GM19468 (cell line): ENCODE measurements at regions not wholly inside any gene's neighbourhood (a gene's known extent, or its start where the extent isn't known, plus 50 kb on each side); places are given as distances from the start of the nearest gene placed in this dataset.
"Not testable (repeated sequence)": the region's sequence is repeated elsewhere in the genome, so short reads cannot be mapped to it uniquely, and the experiment has no call there.

Source experiments
- ATAC-seq: cut with Tn5 transposase; IDR thresholded peaks from one replicate; pipeline ENCODE4 v1.9.1; 2021; ENCODE audit warnings: mild to moderate bottlenecking, moderate library complexity, moderate number of reproducible peaks; ENCODE audit not compliant: unreplicated experiment; ENCODE audit errors: extremely low read depth

DNA sequence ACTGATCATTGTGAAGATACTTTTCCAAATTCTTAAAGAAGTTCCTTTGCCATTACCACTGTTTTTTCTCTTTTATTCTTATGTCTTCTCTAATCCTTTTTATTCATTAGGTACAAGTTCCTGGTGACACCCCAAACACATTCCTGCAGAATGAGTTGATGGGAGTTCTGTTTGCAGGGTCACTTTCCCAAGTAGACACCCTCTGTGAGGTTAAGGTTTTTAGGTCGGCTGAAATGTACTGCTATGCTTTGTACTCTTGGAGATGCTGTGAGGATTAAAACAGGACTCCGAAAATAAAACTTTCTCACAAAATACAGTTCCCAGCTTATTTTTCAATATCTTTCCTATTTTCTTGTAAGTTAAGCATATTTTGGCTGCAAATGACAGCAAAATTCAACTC is 143.3 kb upstream of the TLE4 start:
- no peak for ATAC-seq

- ATAC-seq = no peak
Measured at GRCh38 chr9:79430619-79431018, 141.1 kb upstream of the TLE4 start.

GRCh38 chr9:79431019-79431679 is 140.6 kb upstream of the TLE4 start:
- ATAC-seq = no peak

GRCh38 chr9:79432485-79432884 is 139.3 kb upstream of the TLE4 start:
- no peak for ATAC-seq

GRCh38 chr9:79433703-79434102 is 138.1 kb upstream of the TLE4 start:
- no peak for ATAC-seq

- ATAC-seq = not testable (repeated sequence)
Measured at GRCh38 chr9:79439221-79439620, 132.5 kb upstream of the TLE4 start.

- no peak for ATAC-seq
Measured at GRCh38 chr9:79446523-79447307, 125.0 kb upstream of the TLE4 start.

DNA sequence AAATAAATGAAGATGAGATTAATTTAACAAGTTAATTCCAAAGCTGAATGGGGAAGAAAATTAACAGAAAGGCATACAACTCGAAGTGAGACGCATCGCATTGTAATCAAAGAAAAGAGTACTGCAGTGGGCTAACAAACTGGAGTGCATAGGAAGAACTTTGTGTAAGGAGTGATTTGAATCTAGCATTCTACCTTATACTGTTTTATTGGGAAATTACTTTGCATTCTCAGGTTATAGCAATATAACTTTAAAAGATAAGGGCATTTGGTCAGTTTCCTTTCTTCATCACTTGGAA is 124.5 kb upstream of the TLE4 start:
- ATAC-seq = no peak

- no peak for ATAC-seq
Measured at GRCh38 chr9:79447762-79448161, 124.0 kb upstream of the TLE4 start.

DNA sequence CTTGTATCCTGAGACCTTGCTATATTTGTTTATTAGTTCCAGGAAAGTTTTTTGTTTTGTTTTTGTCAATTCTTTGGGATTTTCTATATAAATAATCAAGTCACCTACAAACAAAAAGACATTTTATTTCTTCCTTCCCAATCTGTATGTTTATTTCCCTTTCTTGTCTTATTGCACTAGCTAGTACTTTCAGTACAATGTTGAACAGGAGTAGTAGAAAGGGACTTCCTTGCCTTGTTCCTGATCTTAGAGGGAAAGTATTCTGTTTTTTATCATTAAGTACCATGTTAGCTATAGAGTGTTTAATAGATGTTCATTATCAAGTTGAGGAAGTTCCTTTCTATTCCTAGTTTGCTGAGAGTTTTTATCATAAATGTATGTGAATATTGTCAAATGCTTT is 119.5 kb upstream of the TLE4 start:
- ATAC-seq = no peak

DNA sequence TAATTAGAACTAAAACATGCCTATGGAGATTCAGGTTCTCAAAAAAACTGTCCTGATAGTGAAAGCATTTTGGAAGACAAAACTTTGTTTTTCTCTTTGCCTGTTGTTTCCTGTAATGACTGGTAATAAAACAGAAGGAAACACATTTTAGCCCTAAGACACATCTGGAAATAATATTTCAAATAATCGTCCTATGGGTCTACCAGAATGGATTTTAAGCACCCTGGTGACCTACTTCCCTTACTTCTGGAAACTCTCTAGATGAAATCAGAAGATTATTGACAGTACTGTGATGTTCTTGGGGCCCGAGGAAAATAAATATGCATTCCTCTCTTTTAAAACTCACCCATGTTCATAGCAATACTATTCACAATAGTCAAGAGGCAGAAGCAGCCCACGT is 110.1 kb upstream of the TLE4 start:
- ATAC-seq = no peak

- no peak for ATAC-seq
Measured at GRCh38 chr9:79465156-79465555, 106.6 kb upstream of the TLE4 start.

GRCh38 chr9:79469164-79469563 is 102.6 kb upstream of the TLE4 start:
- ATAC-seq = no peak

DNA sequence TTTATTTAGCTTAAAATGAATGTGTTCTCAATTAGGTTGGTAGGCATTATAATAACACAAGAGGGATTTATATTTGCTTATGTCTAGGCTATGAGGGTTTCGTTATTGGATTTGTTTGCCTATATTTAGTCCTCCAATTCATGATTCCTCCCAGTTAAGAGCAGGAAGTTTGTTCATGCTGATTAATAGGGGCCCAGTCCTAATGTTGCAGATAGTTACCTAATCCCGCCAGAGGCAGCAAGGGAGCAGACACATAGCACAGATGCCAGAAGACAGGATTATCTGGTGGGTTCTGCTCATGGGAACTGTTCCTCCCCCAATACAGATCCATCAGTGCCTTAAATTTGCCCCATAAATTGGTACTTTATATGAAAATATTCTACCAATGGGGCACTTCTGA is 100.8 kb upstream of the TLE4 start:
- no peak for ATAC-seq

GRCh38 chr9:79471580-79472543 is 99.9 kb upstream of the TLE4 start:
- ATAC-seq = peak; percentile 56

DNA sequence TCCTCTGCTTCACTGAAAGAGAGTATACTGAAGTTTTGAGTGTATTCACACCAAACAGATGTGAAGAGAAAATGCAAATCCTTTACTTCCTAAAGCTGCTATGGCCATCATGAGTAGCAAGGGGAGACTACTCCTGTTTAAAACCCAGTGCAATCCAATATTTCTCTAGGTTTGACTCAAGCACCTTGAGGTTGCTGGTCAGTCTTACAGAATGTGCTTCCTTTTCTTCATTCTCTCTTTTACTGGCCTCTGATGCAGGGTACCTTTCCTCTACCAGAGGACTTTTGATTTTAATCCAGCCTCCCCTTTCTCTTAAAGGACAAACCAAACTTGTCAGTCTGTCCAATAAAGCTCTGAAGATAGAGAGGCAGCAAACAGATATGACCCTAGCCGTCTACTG is 98.1 kb upstream of the TLE4 start:
- ATAC-seq = no peak

GRCh38 chr9:79477241-79477840 is 94.4 kb upstream of the TLE4 start:
- no peak for ATAC-seq

DNA sequence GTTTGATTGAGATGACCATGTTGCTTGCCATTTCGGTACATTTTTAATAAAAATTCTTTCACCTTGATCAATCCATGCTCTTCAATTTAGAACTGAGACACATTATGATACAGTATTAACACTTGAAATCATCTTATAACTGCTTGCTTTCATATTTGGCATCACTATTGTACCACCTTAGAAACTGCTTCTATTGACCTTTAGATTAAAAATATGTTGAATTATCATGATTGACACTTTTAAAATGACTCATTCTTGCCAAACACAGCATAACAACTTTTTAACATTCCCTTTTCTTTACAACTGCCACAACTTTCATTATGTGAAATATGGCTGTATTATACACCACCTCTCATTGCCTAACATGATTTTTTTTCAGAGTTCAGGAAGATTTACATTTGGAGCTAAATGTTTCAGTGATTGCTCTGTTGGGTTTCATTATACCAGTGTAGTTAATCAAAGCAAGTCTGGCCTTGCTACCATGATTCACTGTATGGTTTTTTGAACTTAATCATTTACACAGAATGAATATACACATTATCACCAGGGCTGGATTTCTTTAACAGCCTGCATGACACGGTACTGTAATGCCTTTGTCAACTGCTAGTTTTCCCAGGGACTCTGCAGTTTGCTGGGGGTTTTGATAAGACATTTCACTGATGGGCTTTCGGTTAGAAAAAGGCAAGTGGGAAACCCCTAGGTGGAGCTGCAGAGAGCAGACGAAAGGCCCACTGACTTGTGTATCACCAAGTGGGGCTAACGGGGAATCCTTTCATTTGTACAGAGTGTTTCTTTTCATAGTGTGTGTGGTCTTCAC is 93.6 kb upstream of the TLE4 start:
- no peak for ATAC-seq

DNA sequence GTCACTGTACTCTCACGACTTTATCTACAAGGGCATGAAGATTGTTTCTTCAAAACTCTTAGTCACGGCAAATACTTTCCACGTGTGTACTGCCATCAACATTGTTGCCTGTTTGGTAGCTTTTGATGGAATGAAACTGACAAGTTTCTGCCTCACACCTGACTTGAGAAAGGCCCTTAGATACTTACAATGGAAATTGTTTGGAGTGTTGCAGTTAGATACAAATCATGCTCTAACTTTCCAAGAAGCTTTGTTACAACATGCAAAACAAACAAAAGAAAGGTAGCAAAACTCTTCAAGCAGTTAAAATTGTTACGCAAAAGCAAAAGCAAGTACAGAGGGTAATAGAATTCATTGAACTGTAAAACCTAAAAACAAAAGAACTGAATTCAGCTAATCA is 91.1 kb upstream of the TLE4 start:
- no peak for ATAC-seq
